ENCODE measurements at regions not wholly inside any gene's neighbourhood (a gene's known extent, or its start where the extent isn't known, plus 50 kb on each side); places are given as distances from the start of the nearest gene placed in this dataset.

DNA sequence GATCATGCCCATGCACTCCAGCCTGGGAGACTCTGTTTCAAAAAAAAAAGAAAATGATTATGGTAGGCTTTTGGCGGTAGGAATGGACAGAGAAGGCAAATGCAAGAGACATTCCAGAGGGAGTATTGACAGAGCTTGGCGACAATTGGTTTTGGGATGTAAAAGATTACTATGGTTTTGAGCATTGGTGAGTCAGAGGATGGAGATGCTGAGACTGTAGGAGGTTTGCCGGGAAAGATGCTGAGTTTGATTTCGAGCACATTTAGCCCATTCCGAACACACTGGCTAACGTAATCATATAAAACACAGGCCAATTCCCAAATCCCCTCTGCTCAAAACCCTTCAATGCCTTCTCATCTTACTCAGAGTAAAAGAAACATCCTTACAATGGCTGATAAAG, 161.6 kb upstream of the MKLN1 start:
- TF ChIP-seq, protein P1, sequence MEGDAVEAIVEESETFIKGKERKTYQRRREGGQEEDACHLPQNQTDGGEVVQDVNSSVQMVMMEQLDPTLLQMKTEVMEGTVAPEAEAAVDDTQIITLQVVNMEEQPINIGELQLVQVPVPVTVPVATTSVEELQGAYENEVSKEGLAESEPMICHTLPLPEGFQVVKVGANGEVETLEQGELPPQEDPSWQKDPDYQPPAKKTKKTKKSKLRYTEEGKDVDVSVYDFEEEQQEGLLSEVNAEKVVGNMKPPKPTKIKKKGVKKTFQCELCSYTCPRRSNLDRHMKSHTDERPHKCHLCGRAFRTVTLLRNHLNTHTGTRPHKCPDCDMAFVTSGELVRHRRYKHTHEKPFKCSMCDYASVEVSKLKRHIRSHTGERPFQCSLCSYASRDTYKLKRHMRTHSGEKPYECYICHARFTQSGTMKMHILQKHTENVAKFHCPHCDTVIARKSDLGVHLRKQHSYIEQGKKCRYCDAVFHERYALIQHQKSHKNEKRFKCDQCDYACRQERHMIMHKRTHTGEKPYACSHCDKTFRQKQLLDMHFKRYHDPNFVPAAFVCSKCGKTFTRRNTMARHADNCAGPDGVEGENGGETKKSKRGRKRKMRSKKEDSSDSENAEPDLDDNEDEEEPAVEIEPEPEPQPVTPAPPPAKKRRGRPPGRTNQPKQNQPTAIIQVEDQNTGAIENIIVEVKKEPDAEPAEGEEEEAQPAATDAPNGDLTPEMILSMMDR (conservative IDR thresholded peaks at IDR 0.05 in 1 of 2, IDR thresholded peaks at IDR 0.05 in 1 of 2; ENCODE audit: extremely low read depth in 1 of 2, insufficient read depth in 1 of 2, low read depth in 1 of 2, low read length in 2 of 2), result no peak
- TF ChIP-seq EZH2 (IDR thresholded peaks at IDR 0.05; ENCODE audit: borderline replicate concordance, low read length), result no peak

Data from mammary epithelial cell (primary cell).